ENCODE measurements at regions not wholly inside any gene's neighbourhood (a gene's known extent, or its start where the extent isn't known, plus 50 kb on each side); places are given as distances from the start of the nearest gene placed in this dataset.

GRCh38 chr12:90543374-90543773 lies 411.6 kb downstream of the CCER1 start:
- TF ChIP-seq, protein P1, sequence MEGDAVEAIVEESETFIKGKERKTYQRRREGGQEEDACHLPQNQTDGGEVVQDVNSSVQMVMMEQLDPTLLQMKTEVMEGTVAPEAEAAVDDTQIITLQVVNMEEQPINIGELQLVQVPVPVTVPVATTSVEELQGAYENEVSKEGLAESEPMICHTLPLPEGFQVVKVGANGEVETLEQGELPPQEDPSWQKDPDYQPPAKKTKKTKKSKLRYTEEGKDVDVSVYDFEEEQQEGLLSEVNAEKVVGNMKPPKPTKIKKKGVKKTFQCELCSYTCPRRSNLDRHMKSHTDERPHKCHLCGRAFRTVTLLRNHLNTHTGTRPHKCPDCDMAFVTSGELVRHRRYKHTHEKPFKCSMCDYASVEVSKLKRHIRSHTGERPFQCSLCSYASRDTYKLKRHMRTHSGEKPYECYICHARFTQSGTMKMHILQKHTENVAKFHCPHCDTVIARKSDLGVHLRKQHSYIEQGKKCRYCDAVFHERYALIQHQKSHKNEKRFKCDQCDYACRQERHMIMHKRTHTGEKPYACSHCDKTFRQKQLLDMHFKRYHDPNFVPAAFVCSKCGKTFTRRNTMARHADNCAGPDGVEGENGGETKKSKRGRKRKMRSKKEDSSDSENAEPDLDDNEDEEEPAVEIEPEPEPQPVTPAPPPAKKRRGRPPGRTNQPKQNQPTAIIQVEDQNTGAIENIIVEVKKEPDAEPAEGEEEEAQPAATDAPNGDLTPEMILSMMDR (IDR thresholded peaks at IDR 0.05), result no peak
- TF ChIP-seq POLR2A (IDR thresholded peaks at IDR 0.05), result no peak
- no peak for TF ChIP-seq EP300 (IDR thresholded peaks at IDR 0.05)

All from gastroesophageal sphincter (tissue), 3 donors.